ENCODE measurements at regions not wholly inside any gene's neighbourhood (a gene's known extent, or its start where the extent isn't known, plus 50 kb on each side); places are given as distances from the start of the nearest gene placed in this dataset.

GRCh38 chrX:45879512-45879911 lies 665.7 kb downstream of the ZNF674 start:
- DNase-seq (ENCODE audit: low read depth): no peak

- DNase-seq (ENCODE audit: low read depth): no peak
Measured at GRCh38 chrX:45876206-45876605, 669.0 kb downstream of the ZNF674 start.

- DNase-seq (ENCODE audit: low read depth): no peak
Measured at GRCh38 chrX:45873781-45874180, 671.4 kb downstream of the ZNF674 start.

GRCh38 chrX:45872480-45872879 lies 671.8 kb upstream of the DIPK2B start:
- DNase-seq (ENCODE audit: low read depth): no peak

GRCh38 chrX:45868425-45868824 lies 667.7 kb upstream of the DIPK2B start:
- DNase-seq (ENCODE audit: low read depth): no peak

GRCh38 chrX:45862801-45863200 lies 662.1 kb upstream of the DIPK2B start:
- DNase-seq (ENCODE audit: low read depth): no peak

- no peak for DNase-seq (ENCODE audit: low read depth)
Measured at GRCh38 chrX:45860450-45860849, 659.8 kb upstream of the DIPK2B start.

- DNase-seq (ENCODE audit: low read depth): peak; percentile 30
Measured at GRCh38 chrX:45859407-45859806, 658.7 kb upstream of the DIPK2B start.

- DNase-seq (ENCODE audit: low read depth): peak; percentile 56
Measured at GRCh38 chrX:45852884-45853283, 652.2 kb upstream of the DIPK2B start.

- peak; percentile 53 for DNase-seq (ENCODE audit: low read depth)
Measured at GRCh38 chrX:45851434-45851991, 650.8 kb upstream of the DIPK2B start.

GRCh38 chrX:45850775-45851433 lies 650.2 kb upstream of the DIPK2B start:
- DNase-seq (ENCODE audit: low read depth): peak; percentile 55

GRCh38 chrX:45850197-45850774 lies 649.6 kb upstream of the DIPK2B start:
- peak; percentile 20 for DNase-seq (ENCODE audit: low read depth)

GRCh38 chrX:45849261-45849862 lies 648.7 kb upstream of the DIPK2B start:
- DNase-seq (ENCODE audit: low read depth): peak; percentile 91

GRCh38 chrX:45847961-45848360 lies 647.3 kb upstream of the DIPK2B start:
- DNase-seq (ENCODE audit: low read depth): no peak

- DNase-seq (ENCODE audit: low read depth): no peak
Measured at GRCh38 chrX:45846328-45846727, 645.7 kb upstream of the DIPK2B start.

- DNase-seq (ENCODE audit: low read depth): no peak
Measured at GRCh38 chrX:45845142-45845541, 644.5 kb upstream of the DIPK2B start.

- peak; percentile 29 for DNase-seq (ENCODE audit: low read depth)
Measured at GRCh38 chrX:45843518-45843917, 642.8 kb upstream of the DIPK2B start.

- DNase-seq (ENCODE audit: low read depth): no peak
Measured at GRCh38 chrX:45842926-45843315, 642.2 kb upstream of the DIPK2B start.

GRCh38 chrX:45842207-45842925 lies 641.7 kb upstream of the DIPK2B start:
- no peak for DNase-seq (ENCODE audit: low read depth)

GRCh38 chrX:45840411-45840950 lies 639.8 kb upstream of the DIPK2B start:
- DNase-seq (ENCODE audit: low read depth): no peak

- no peak for DNase-seq (ENCODE audit: low read depth)
Measured at GRCh38 chrX:45830343-45830742, 629.7 kb upstream of the DIPK2B start.

- peak; percentile 97 for DNase-seq (ENCODE audit: low read depth)
Measured at GRCh38 chrX:45824471-45824870, 623.8 kb upstream of the DIPK2B start.
